NCI-H460 (cell line): ENCODE measurements at regions not wholly inside any gene's neighbourhood (a gene's known extent, or its start where the extent isn't known, plus 50 kb on each side); places are given as distances from the start of the nearest gene placed in this dataset.
"Not testable (repeated sequence)": the region's sequence is repeated elsewhere in the genome, so short reads cannot be mapped to it uniquely, and the experiment has no call there.

Experiments
- DNase-seq: peaks from one replicate; pipeline ENCODE4 v3.0.0-alpha.2; 2016; ENCODE audit warnings: low read depth; ENCODE audit errors: extremely low read depth

DNA sequence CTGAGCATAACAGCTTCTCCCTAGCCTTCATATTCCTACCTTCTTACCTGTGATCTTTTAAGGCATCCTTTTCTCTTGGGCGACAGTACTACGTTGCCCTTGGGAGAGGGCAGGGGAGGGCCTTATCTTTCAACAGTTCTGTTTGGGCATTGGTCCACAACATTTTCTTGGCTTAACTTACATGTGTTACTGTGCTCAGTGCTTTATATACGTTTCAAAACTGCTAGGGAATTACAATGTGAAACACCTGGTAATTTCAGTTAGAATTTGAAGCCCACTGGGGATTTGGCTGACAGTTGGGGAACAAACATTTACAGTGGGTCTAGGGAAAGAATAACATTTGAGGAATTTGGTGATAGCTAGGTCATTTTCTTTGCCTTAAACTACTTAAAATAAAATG is 667.1 kb downstream of the PRIM2 start:
- not testable (repeated sequence) for DNase-seq

DNA sequence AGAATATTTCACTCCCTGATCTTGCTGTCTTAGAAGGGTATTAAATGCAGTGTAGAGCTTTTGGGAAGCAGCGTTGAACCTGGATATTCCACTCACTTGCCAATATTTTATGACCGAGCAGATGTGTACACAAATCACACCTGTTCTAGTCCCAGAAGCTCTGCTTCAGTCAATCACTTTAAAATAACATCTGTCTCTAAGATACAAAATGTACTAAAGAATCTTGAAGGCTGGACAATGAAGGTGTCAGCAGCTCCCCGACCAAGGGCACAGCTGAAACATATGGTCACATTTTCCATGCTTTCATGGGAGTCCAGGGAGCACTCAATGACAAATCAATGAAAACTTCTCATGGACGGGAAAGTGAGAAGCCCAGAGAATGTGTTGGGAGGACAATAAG is 668.3 kb downstream of the PRIM2 start:
- DNase-seq, result not testable (repeated sequence)

DNA sequence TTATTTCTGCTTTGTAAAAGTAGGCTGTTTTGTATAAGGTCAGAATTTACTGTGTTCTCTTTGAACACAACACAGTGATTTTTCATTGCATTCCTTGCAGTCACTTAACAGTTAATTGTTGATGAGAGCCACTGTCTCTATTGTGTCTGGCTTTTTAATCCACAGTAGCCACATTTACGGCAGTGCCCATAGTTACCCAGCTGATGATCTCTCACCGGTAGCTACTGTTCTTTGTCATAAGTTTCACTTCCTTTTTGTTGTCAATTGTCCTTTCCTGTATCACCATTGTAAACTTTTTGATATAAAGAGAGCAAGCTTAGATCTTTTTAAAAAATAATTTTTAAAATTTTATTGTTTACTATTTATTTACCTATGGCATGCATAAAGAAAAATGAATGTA is 669.2 kb downstream of the PRIM2 start:
- not testable (repeated sequence) for DNase-seq

DNA sequence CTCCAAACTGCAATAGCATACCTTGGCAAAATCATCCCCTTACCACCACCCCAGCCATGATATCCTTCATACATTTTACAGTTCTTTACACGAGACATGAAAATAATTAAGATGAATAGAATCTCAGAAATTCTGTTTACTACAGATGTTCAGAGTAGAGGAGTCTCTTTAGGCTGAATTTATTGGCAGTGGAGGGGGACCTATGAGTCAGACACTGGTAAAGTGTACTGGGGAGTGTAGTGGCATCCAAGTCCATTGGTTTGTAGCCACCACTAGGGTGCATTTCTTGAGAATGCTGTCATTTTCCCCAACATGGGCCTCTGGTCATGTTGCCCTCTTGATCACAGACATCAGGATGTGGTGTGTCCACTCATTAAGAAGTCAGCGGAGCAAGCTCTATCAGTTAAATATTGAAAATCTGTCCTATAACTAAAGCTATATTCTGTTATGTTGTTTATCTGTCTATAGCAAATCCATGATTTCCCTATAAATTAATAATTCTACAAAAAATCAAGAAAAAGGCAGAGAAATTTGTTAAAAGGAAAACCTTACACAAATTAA is 672.2 kb downstream of the PRIM2 start:
- DNase-seq, result not testable (repeated sequence)

DNA sequence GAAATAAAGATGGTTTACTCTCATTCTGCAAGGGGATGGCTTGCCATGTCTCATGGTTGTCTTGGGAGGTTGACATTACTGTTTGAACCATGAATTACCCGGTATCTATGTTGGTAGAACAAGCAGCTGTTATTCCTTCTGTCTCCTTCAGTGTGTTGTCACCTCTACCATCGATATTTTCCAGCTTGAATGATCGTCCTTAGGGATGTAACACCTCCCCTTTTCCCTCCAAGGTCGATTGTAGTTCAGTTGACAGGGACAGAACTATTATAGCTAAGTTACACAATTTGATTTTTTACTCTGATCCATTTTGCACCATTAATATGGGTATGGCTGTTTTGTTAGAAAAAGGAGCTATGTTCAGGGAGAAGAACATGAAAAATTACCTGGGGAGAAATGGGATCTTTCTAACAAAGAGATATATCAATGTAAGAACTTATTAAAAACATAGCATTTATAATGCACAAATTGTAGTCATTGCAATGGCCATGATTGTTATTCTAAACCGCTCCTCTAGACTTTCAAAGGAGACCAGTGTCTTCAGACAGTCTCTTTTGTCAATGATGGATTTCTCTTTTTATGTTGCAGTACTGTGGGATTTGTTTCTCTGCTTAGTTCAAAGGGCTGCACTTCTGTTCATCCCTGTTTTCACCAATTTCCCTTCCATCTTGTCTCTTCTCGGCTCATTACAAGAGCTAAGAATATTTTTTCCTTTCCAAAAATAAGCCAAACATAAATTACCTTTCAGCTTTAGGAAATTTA is 681.6 kb downstream of the PRIM2 start:
- not testable (repeated sequence) for DNase-seq

DNA sequence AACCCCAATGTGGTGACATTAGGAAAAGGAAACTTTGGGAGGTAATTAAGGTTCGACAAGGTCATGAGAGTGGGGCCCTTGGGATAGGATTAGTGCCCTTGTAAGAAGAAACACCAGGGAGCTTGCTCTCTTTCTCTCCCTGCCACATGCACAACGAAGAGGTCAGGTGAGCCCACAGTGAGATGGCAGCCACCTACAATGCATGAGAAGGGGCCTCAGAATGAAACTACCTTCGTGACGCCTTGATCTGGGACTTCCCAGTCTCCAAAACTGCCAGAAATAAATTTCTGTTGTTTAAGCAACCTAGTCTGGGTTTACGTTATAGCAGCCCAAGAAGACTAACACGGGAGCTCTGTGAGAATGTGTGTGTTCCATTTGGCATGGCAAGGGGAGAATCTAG is 682.8 kb downstream of the PRIM2 start:
- DNase-seq, result not testable (repeated sequence)

DNA sequence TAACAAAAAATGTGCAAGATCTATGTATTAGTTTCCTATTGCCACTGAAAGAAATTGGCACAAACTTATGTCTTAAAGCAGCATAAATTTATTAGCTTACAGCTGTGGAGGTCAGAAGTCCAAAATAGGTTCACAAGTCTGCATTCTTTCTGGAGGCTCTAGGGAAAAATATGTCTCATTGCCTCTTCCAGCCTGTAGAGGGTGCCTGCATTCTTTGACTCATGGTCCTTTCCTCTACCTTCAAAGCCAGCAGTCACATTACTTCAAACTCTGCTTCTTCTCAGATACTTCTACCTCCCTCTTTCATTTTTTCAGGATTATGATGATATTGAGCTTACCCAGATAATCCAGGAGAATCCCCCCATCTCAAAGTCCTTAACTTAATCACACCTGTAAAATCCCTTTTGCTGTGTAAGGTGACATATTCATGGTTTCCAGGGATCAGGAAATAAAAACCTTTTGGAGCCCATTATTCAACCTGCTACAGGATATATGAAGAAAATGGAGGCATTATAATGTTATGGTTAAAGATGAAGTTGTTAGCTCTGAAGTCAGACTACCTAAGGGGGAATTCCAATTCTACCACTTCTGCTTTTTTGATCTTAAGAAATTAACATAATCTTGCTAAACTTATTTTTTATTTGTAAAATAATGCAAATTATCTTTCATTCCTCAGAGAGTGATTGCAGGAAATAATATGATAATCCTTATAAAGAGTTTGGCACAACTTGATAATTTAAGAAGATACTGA is 686.2 kb downstream of the PRIM2 start:
- DNase-seq, result not testable (repeated sequence)

DNA sequence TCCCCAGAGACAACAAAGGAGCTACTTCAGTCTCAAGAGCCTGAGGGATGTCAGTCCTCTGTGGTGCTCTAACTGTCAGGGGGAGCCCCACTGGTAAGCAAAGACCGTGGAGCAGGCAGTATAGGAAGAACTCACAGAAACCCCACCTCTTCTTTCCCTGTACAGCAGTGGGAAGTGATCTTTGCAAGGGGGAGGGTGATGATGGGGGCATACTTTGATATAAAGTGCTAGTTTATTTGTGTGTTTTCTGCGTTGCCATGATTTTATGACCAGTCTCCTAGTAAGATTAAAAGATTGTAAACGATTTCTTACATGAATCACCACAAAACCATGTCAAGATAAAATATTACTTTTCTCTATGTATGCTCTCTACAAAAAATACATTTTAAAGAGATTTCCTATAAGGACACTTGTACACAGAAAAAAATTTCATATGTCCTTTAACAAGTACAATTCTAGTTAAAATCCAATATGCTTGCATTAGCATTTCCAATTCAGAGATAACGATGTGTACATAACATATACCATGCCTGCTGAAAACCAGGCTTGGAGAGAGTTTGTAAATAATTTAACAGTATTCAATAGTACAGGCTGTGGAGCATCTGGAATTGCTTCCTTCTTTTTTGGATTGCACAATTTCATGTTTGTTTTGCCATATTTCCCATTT is 690.0 kb downstream of the PRIM2 start:
- not testable (repeated sequence) for DNase-seq

DNA sequence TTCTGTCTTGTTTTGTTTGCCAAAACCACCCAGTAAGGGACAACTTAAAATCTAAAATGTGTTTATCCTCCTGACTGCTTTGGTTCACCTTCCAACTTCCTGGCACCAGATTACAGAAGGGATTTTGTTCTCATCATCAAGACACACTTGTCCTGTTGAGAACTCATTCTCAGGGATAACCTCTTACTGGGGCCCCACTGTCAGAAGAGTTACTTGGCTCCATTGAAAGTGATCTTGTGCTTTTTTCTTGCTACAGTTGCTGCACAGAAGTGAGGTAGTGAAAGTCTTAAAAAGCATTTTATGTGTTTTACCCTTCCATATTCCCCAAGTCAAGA is 690.5 kb downstream of the PRIM2 start:
- DNase-seq, result not testable (repeated sequence)

DNA sequence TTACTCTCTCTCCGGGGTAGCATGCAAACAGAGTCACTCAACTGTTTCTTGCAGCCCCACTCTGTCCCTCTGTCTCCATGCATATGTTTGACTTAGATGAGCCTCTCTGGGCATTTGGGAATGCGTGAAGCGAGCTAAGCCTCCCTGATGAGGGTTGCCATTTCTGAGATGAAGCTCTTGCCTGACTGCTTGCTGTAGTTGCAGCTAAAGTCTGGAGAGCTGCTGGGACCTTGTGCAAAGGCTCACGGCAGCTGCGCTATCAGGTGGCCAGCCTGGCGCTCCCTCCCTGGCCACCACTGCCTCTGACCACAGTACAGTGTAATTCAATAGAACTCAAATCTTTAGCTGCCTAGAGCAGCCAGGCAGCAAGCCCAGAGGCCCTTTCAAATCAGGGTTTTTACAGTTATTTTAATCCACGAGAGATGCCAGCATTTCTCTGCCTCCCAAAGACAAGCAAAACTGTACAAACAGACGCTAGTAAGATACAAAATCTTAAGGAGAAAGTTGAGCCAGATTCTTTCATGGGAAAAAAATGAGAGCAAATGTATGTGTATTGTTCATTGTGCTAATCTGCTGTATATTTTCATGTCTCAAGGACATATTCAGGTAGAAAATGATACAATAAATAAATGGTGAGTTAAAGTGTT is 694.6 kb downstream of the PRIM2 start:
- DNase-seq, result not testable (repeated sequence)

DNA sequence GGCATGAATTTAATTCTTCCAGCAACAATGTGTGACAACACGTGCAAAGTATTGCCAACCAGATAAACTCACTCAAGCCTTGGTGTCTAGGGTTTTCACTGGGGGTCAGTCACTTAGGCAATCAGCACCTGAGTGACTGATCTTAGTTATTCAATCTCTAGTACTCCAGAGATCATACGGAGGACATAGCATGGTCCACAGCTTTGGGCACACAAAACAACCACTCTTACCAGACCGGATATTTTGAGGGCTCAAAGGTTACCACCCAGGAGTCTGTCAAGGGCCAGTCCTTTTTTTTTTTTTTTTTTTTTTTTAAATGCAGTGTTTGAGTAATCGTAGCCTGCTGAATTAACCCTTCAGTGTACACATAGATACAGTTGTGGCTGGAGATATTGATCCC is 699.2 kb downstream of the PRIM2 start:
- not testable (repeated sequence) for DNase-seq

DNA sequence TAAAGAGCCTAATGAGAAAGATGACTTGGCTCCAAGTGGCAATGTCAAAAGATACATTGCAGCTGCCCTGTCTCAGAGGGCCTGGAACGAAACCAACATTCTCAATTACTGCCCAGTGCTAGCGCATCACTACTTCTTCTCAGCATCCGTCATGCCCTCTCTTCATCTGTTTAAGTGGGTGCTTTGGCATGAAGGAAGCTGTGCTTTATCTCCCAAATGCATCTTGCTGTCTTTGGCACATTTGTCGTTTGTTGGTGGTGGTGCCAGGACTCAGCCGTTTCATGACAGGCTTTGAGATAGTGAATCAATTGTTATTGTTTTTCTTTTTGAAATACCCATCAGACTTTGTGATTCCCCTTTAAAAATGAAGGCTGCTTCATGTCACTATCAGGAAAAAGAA is 710.8 kb downstream of the PRIM2 start:
- not testable (repeated sequence) for DNase-seq

DNA sequence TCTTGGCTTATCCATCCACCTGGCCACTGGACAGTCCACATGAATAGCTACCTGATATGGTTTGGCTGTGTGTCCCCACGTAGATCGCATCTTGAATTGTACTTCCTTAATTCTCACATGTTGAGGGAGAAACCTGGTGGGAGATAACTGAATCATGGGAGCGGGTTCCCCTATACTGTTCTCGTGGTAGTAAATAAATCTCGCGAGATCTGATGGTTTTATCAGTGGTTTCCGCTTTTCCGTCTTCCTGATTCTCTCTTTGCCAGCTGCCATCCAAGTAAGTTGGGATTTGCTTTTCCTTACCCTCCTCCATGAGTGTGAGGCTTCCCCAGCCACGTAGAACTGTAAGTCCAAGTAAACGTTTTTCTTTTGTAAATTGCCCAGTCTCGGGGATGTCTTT is 720.8 kb downstream of the PRIM2 start:
- not testable (repeated sequence) for DNase-seq

DNA sequence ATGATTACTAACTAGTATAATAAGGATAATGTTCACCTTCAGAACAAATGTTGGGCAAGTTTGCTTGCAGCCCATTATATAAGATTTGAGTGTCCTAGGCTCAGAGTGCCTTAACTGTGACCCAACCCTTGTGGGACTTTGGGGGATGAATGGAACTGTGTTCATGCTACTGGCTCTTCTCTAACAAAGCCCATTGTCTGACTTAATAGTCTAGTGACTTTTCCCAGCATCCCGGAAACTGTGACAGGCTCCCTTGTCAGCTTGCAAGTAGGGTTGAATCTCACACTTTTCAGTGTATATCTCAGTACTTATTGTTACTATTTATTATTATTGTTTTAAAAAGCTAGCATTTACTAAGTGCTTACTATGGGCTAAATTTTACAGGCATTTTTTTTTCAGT is 729.2 kb downstream of the PRIM2 start:
- DNase-seq, result not testable (repeated sequence)

DNA sequence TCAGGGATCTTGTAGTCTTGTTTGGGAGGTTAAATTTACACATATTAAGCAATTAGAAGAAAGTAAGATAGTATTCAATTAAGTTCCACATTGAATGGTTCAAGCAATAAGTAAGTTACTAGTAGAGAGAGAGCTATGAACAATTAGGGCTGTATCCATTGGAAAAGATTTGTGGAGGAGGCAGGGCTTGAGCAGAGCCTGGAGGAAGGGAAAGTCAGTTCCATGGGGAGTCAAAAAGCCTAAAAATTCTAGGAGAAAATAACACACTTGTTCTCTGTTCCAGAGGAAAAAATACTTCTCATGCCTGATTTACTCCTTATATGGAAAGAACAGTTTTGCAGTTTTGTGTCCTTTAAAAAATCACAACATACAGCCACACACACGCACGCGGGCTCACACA is 730.0 kb downstream of the PRIM2 start:
- DNase-seq, result not testable (repeated sequence)

DNA sequence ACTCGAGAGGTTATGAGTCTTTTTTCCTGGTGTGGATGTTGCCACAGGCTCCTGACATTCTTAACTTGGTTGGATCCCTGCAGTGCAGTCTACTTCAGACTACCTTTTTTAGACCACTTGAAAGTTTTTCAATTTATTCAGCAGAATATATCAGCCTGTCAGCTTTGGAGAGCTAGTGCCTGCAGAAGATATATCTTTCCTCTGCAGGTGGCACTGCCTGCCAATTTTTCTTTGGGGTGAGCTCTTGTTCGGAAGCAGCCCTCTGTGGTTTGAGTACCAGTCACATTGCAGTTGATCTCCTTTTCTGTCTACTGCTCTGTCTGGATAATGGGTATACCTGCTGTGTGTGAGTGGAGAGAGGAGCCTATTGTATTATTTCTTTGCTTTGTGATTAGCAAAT is 730.4 kb downstream of the PRIM2 start:
- not testable (repeated sequence) for DNase-seq

DNA sequence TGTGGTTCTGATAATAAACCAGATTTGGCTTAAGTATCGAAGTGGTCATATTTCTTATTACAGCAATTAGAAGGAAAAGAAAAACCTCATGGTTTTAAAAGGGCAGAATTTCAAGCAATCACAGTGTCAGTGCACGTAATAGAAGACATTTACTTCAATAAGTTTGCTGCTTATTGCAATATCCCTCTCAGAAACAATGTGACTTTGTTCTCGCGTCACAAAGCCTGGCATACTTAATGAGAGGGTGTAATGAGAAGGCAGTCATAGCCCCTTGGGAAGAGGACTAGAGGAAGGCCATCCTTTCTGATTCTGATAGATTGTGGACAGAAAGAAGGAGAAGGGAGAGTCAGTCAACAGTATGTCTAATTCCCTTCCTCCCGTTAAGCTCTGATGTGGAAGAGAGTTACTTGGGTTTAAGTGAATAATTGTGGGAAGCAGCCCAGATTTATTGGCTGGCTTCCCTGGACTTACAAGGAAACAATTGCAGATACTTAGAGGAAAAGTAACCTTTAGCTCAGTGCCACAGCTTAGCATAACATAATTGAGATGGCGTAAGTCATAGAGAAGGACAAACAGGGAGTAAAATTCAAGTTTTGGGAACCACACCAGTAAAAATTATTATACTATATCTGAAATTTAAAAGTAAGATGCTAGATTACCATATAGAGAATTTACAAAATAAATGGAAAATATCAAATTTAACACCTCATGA is 738.2 kb downstream of the PRIM2 start:
- DNase-seq, result not testable (repeated sequence)

DNA sequence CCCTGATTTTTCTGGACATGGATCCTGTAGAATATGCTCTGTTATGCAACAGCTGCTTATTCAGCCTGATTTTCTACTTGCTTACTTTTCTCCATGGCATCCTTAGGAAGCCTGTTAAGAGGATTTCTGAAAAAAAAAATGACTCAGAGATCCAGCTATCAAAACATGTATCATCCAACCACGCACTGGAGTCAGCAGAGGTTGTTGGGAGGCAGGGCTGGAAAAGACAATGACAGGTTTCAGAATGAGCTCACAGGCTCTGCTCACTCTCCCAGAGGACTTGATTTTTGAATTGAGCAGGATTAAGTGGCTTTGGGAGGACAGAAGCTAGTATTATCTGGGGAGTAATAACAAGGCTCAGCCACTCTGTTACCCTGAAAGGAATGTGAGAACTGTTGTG is 742.3 kb downstream of the PRIM2 start:
- not testable (repeated sequence) for DNase-seq

DNA sequence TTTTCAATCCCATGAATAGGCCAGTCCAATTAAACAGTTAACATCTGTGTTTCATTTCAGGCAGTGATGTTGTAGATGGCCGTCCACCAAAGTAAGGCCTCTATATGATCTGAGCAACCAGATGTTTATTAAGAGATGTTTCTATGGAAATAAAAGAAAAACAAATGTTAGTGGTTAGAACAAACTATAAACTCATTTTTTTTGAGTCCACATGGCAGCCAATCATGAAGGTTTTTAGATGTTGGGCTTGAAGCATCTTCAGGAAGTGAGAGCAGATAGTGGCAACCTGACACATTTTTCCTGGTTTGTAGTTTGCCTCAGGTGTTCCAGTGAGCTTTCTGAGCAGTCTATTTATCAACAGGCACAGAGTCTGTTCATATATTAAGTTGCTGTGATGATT is 746.1 kb downstream of the PRIM2 start:
- not testable (repeated sequence) for DNase-seq
